RWPE1 (cell line): ENCODE measurements at regions not wholly inside any gene's neighbourhood (a gene's known extent, or its start where the extent isn't known, plus 50 kb on each side); places are given as distances from the start of the nearest gene placed in this dataset.

ENCODE experiments used
- CTCF ChIA-PET: fragments of 350-600 bp; sonication (Branson Sonifier 250); formaldehyde crosslinking; extraction: SDS; loops from one replicate; lab custom pipeline; 2021; lab: Yijun Ruan, JAX
- POLR2A ChIA-PET: fragments of 400-600 bp; formaldehyde crosslinking; extraction: SDS; loops from one replicate; lab custom pipeline; 2020; ENCODE audit warnings: antibody characterized with exemption; ENCODE audit not compliant: low non-redundant PET; lab: Yijun Ruan, JAX
- DNase-seq: peaks from one replicate; pipeline ENCODE4 v3.0.0; 2012; ENCODE audit warnings: low spot score
- H3K27ac ChIP-seq: fragments of 450-650 bp; 2 replicates; pipeline ENCODE4 v1.5.1; 2017
- TF ChIP-seq, protein P1 (sequence below): fragments of 450-650 bp; conservative IDR thresholded peaks from 2 replicates; pipeline ENCODE4 v1.5.1; 2017; ENCODE audit warnings: low read depth, mild to moderate bottlenecking

DNA sequence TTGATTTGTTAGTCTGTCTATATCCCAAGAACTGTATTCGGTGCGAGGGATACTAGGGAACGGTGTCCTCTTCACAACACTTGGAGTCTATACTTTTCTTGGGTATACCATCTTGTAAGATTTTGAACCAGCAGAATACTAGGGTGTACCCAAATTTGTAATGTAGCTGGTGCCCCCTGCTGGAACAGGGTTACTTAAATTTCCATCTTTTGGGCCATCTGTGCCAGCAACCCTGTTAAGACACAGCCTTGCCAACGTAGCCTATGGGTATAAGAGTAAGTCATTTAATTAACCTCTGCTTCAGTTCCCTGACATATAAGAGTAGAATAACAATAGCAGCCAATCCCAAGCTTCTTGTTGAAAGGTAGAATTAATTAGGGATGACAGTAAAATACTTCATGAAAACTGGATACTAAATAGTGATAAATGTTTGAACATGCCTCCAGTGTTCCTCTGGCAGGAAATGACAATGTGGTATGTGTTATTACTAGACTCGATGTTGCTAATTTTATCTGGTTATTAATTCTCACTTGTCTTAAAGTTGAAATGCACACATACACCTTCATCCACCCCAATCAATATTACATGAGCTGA, 607.6 kb downstream of the FGF9 start:
- ChIA-PET POLR2A (no interaction called here), CTCF (interaction anchor here (0.7 kb wide), 1 partner anchor 653 kb away, joined by 4 read pairs; no protein-coding TSS in a partner anchor)
- no peak overlapping the region for H3K27ac ChIP-seq
- peak; percentile 2 for DNase-seq
- TF ChIP-seq, protein P1, sequence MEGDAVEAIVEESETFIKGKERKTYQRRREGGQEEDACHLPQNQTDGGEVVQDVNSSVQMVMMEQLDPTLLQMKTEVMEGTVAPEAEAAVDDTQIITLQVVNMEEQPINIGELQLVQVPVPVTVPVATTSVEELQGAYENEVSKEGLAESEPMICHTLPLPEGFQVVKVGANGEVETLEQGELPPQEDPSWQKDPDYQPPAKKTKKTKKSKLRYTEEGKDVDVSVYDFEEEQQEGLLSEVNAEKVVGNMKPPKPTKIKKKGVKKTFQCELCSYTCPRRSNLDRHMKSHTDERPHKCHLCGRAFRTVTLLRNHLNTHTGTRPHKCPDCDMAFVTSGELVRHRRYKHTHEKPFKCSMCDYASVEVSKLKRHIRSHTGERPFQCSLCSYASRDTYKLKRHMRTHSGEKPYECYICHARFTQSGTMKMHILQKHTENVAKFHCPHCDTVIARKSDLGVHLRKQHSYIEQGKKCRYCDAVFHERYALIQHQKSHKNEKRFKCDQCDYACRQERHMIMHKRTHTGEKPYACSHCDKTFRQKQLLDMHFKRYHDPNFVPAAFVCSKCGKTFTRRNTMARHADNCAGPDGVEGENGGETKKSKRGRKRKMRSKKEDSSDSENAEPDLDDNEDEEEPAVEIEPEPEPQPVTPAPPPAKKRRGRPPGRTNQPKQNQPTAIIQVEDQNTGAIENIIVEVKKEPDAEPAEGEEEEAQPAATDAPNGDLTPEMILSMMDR: no peak

DNA sequence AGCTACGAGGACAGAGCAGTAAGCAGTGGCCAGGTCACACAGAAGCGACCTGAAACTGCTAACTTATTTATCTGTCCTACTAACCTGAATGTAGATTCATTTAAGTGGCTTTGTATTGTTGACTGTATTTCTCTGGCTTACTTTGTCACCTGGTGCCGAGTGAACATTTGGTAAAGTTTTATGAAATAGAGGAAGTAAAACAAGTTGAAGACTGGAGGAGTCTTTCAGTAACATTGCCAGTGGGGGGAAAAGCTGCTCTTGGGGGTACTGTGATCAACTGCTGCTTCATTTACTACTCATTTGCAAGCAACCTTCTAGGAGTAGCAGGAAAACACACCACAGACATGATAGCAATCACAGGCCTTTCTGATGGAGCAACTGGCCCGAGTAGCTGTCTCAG, 615.0 kb downstream of the FGF9 start:
- no peak overlapping the region for H3K27ac ChIP-seq
- DNase-seq: no peak
- POLR2A ChIA-PET: no interaction called here
- CTCF ChIA-PET: no interaction called here
- TF ChIP-seq, protein P1: no peak

DNA sequence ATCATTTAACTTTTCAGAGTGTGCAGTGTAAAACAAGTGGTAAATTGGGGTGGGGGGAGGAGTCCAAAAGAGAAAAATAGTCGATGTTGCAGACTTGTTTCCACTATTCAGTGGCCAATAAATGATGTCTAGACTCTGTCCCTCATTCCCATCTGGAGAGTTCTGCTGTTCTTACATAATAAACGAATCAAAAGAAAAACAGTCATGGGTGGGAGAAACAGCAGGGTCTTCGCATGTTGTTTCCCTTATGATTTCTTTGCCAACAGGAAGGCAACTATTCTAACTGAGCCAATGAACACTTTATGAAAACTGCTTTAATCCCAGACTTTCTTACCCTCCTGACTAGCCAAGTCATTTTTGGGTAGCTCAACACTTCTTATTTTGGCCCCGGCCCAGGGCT, 615.5 kb downstream of the FGF9 start:
- TF ChIP-seq, protein P1: no peak
- ChIA-PET CTCF (no interaction called here), POLR2A (no interaction called here)
- DNase-seq: no peak
- H3K27ac ChIP-seq: no peak overlapping the region

DNA sequence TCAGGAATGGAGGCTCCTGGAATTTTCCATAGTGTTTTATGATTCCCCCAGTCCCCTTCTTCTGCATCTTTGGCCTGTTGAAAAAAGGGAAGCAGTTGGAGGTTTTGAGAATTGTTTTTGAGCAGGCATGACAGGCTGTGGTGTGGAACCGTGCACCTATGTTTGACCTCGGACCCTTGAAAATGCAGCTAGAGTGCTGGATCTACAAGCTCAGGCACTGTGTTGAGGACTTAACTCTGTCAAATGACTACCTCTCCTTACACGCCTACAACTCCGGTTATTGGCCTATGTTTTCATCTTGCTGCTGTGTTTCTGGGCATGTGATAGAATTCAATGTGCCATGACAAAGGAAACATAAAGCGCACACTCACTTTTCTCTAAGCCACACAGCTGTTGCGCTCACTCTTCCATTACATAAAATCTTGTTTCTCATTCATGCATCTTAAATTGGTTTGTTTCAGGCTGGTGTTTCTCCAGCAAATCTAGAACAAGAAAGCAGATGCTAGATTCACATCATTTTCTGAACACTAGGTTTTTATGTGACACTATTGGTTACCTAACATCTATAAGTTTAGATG, 616.6 kb downstream of the FGF9 start:
- DNase-seq: no peak
- CTCF ChIA-PET: interaction anchor here (0.6 kb wide), 1 partner anchor 123 kb away, joined by 3 read pairs; no protein-coding TSS in a partner anchor
- TF ChIP-seq, protein P1: no peak
- POLR2A ChIA-PET: no interaction called here
- H3K27ac ChIP-seq: no peak overlapping the region

DNA sequence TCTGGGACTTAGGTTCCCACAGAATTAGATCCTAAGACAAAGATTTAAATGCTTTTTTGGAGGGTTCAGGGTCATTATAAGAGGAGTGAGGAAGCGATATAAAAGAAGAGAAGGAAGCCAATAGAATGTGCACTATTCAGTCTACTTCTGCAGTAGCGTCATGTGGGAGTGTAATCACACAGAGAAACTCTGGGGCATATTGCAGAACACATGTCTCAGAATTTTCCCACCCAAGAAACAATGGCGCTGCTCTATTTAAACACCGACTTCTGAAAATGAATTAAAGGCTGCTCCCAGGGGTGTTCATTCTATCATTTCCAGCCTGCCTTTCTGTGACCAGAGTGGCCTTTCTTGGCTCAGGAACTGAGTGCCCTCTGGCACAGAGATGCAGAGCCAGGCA, 617.6 kb downstream of the FGF9 start:
- CTCF ChIA-PET: interaction anchor here (0.6 kb wide), 1 partner anchor 122 kb away, joined by 3 read pairs; no protein-coding TSS in a partner anchor
- TF ChIP-seq, protein P1: no peak
- no peak for DNase-seq
- POLR2A ChIA-PET: no interaction called here
- H3K27ac ChIP-seq: no peak overlapping the region

DNA sequence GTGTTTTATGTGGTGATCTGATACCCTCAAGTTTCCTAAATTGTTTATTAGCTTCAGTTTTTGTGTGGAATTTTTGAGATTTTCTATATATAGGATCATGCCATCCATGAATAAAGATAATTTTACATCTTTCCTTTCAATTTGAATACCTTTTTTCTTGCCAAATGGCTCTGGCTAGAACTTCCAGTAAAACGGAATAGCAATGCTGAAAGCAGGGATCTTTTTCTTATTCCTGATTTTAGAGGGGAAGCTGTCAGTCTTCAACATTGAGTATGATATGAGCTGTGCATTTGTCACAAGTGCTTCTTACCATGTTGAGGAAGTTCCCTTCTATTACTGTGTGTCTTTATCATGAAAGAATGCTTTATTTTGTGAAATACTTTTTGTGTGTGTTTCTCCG, 618.8 kb downstream of the FGF9 start:
- CTCF ChIA-PET: no interaction called here
- no peak for DNase-seq
- TF ChIP-seq, protein P1: no peak
- no peak overlapping the region for H3K27ac ChIP-seq
- POLR2A ChIA-PET: no interaction called here
